HS-5 (cell line): ENCODE measurements at regions not wholly inside any gene's neighbourhood (a gene's known extent, or its start where the extent isn't known, plus 50 kb on each side); places are given as distances from the start of the nearest gene placed in this dataset.
A peak's percentile ranks its signal among the peaks of the same experiment; 100 is the strongest.

Experiments used
- DNase-seq: peaks from one replicate; pipeline ENCODE4 v3.0.0-alpha.2; 2012; ENCODE audit warnings: low read depth

GRCh38 chr3:22593638-22594037 is 609.5 kb upstream of the UBE2E2 start:
- DNase-seq = no peak

- DNase-seq = no peak
These were observed 608.1 kb upstream of the UBE2E2 start for GRCh38 chr3:22594990-22595389.

- no peak for DNase-seq
These were observed 596.7 kb upstream of the UBE2E2 start for GRCh38 chr3:22606461-22606860.

- peak; percentile 30 for DNase-seq
These were observed 596.2 kb upstream of the UBE2E2 start for GRCh38 chr3:22606938-22607337.

GRCh38 chr3:22608093-22608492 is 595.0 kb upstream of the UBE2E2 start:
- DNase-seq = no peak

- DNase-seq = no peak
These were observed 594.4 kb upstream of the UBE2E2 start for GRCh38 chr3:22608721-22609120.

- DNase-seq = peak; percentile 67
These were observed 594.0 kb upstream of the UBE2E2 start for GRCh38 chr3:22609139-22609538.

- no peak for DNase-seq
These were observed 590.2 kb upstream of the UBE2E2 start for GRCh38 chr3:22612927-22613326.

- no peak for DNase-seq
These were observed 587.3 kb upstream of the UBE2E2 start for GRCh38 chr3:22615790-22616189.

GRCh38 chr3:22617372-22617771 is 585.8 kb upstream of the UBE2E2 start:
- no peak for DNase-seq

- peak; percentile 30 for DNase-seq
These were observed 582.6 kb upstream of the UBE2E2 start for GRCh38 chr3:22620498-22620897.

GRCh38 chr3:22621205-22621809 is 581.8 kb upstream of the UBE2E2 start:
- no peak for DNase-seq

- no peak for DNase-seq
These were observed 575.1 kb upstream of the UBE2E2 start for GRCh38 chr3:22627993-22628499.

GRCh38 chr3:22632536-22632935 is 570.6 kb upstream of the UBE2E2 start:
- DNase-seq = no peak

- no peak for DNase-seq
These were observed 568.7 kb upstream of the UBE2E2 start for GRCh38 chr3:22634433-22634832.

GRCh38 chr3:22659651-22660475 is 543.3 kb upstream of the UBE2E2 start:
- DNase-seq = no peak

- no peak for DNase-seq
These were observed 542.5 kb upstream of the UBE2E2 start for GRCh38 chr3:22660606-22661005.

- DNase-seq = no peak
These were observed 541.9 kb upstream of the UBE2E2 start for GRCh38 chr3:22661121-22661700.

- DNase-seq = no peak
These were observed 537.6 kb upstream of the UBE2E2 start for GRCh38 chr3:22665528-22665927.

GRCh38 chr3:22666736-22667135 is 536.4 kb upstream of the UBE2E2 start:
- no peak for DNase-seq

- DNase-seq = no peak
These were observed 531.3 kb upstream of the UBE2E2 start for GRCh38 chr3:22671848-22672247.

- DNase-seq = no peak
These were observed 518.4 kb upstream of the UBE2E2 start for GRCh38 chr3:22684739-22685138.

- peak; percentile 10 for DNase-seq
These were observed 517.5 kb upstream of the UBE2E2 start for GRCh38 chr3:22685597-22685996.
